PFSK-1 (cell line): ENCODE measurements at regions not wholly inside any gene's neighbourhood (a gene's known extent, or its start where the extent isn't known, plus 50 kb on each side); places are given as distances from the start of the nearest gene placed in this dataset.

Experiments
- POLR2AphosphoS5 ChIP-seq: IDR thresholded peaks from 2 replicates; pipeline ENCODE4 v1.6.1; 2012; ENCODE audit warnings: low read depth, mild to moderate bottlenecking, control low read depth, low read length, moderate library complexity
- SIN3A ChIP-seq: IDR thresholded peaks from 2 replicates; pipeline ENCODE4 v1.6.1; 2012; ENCODE audit warnings: mild to moderate bottlenecking, low read length, moderate library complexity, borderline replicate concordance; ENCODE audit not compliant: insufficient read depth
- TAF1 ChIP-seq: IDR thresholded peaks from 2 replicates; pipeline ENCODE4 v1.6.1; 2012; ENCODE audit warnings: low read length, control low read depth, borderline replicate concordance; ENCODE audit not compliant: insufficient read depth

GRCh38 chr6:134427721-134428120, 109.8 kb upstream of the SGK1 start:
- TF ChIP-seq TAF1, result no peak
- no peak for TF ChIP-seq POLR2AphosphoS5
- no peak for TF ChIP-seq SIN3A
